ENCODE measurements at regions not wholly inside any gene's neighbourhood (a gene's known extent, or its start where the extent isn't known, plus 50 kb on each side); places are given as distances from the start of the nearest gene placed in this dataset.
A peak's percentile ranks its signal among the peaks of the same experiment; 100 is the strongest.

DNA sequence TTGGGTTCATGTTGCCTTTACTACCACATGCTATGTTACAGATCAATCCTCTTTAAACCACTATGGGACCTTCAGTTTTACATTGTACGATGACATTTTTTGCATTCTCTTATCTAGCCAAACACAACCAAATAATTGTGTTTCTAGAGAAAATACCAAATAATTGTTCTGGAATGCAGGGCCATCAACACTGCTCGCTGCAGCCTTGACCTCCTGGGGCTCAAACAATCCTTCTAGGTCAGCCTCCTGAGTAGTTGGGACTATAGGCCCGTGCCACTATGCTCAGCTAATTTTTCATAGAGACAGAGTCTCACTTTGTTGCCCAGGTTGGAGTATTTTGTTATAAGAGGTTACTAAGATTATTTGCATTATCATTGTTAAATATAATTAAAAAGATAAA is 237.5 kb upstream of the PMFBP1 start:
- no peak for DNase-seq (ENCODE audit: low spot score)

DNA sequence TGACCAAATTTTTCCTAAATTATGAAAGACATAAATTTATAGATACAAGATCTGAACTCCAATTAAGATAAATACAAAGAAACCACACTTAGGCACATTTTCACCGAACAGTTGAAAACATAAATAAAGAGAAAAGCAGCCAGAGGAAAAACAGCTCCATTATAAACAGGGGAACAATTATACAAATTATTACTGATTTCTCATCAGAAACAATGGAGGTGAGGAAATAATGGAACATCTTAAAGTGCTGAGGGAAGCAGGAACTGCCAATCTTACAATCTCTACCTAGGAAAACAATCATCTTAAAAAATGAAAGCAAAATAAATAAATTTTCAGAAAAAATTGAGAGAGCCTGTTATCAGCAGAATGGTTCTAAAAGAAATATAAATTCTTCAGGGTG is 234.4 kb upstream of the PMFBP1 start:
- DNase-seq (ENCODE audit: low spot score) = no peak

DNA sequence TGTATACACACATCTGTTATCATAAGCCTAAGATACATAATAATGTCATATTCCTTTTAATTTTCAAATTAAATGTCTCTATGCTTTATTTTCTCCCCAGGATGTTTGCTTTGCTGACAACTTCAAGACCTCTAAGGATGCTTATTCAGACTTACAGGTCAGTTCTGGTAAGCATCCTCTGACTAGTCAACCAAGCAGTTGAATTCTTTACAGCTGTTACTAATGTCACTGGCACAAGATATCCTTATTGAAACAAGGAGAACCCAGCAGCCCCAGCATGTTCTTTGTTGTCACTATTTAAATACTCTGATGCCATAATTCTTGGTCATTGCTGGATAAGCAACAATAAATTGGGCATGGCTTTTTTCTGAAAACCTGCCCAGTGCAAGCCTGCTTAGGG is 232.3 kb upstream of the PMFBP1 start:
- DNase-seq (ENCODE audit: low spot score) = no peak

DNA sequence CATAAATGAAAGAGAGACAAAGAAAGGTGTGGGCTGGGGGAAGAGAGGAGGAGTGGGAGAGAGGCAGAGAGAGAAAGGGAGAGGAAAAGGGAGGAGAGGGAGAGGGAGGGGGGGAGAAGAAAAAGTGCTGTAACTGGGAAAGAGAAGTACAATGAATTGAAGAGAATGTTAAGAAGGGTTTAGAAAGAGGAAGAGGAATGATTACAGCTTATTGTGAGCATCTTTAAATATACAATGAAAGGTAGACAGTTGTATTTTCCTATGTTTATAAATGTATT is 229.1 kb upstream of the PMFBP1 start:
- no peak for DNase-seq (ENCODE audit: low spot score)

DNA sequence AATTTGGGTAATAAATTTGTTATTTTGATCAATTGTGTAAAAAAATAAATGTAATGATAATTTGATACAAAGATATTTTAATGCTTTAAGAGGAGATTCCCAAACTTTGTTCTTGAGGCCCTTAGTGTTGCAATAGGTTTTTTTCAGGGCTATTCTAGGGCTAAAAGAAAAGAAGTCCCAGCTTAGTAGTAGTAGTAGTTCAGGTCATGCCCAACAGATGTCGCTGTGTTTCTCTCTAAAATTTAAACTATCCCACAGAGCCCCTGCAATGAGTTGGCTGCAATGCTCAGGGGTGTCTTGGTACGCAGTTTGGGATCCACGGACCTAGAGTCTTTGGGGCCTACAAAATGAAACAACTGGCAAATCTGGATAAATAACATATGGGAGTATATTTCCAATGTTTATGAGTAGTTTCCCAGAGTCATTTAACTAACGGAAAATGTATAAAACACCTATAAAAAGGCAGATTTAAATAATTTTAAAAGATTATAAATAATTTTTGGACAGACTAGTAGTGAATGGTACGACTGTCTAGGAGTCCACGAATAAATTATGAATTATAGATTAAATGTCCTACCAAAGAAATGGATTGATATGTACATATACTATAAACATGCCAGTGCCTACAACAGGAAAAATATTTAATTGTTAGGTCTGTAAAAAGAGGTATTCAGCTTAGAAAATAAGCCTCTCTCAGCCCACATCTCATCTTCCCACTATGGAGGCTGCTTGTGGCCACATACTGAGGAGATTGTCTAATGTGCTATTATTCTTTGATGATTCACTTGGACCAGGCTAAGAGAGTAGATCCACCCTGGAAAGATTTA is 228.5 kb upstream of the PMFBP1 start:
- DNase-seq (ENCODE audit: low spot score) = peak; percentile 69

DNA sequence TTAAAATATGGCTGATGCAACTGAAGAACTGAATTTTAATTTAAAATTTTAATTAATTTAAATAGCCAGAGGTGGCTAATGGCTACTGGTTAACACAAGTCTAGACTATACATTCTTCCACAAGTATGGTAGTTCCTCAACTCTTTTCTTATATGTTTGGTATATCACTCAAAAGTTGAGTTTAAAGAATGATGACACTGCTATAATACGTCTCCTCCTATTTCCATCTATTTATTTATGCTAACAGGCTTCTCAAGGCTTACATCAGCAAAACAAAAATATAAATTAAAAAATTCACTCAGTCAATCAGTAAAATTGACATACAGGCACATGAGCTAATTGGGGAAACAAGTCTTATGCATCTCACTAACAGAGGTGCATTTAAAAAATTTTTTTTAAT is 227.9 kb upstream of the PMFBP1 start:
- no peak for DNase-seq (ENCODE audit: low spot score)

DNA sequence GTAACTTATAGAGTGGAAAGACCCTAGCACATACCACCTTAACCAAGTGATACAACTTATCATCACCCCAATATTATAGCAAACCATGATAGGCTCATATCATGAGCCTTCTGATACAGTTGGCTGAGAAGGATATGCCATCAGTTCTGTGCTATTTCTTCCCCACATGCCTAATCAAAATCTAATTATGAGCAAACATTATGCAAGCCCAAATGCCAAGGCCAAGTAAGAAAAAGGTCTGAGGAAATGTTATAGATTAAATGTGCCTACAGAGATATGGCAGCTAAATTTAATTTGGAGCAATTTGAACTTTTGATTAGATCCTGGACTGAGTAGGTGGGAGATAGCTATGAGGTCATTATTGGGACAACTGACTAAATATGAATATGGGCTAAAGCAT is 225.9 kb upstream of the PMFBP1 start:
- no peak for DNase-seq (ENCODE audit: low spot score)

DNA sequence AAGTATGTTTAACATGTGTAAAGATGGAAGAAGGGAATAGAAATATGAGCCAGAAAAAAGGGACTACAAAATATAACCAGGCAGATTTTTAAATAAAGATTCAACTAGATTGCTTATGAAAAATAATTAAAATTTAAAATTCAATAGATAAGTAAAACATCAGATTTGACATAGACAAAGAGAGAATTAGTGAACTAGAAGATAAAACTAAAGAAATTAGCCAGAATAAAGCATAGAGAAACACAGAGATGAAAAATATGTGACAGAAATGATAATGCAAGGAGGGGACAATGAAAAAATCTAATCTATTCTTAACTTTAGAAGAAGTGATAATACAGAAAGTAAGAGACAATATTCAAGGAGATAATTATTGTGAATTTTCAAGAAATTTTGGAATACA is 222.6 kb upstream of the PMFBP1 start:
- DNase-seq (ENCODE audit: low spot score) = no peak

DNA sequence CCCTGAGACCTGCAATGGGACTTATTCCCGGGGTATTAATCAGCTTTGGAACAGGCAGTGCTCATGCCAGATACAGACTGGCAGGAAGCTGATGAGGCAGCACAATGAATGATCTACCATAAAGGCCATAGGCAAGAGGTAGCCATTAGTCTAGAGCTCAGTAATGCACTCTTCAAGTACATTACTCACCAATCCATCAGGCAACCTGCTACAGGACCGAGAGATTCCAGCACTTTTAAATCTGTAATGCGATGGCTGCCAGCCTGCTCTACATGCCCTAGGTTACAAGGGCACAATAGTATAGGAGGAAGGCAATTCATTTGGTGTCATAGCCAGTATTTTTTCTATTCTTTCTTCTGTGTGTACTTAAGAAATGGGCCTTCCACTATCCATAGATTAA is 217.8 kb upstream of the PMFBP1 start:
- DNase-seq (ENCODE audit: low spot score) = no peak

DNA sequence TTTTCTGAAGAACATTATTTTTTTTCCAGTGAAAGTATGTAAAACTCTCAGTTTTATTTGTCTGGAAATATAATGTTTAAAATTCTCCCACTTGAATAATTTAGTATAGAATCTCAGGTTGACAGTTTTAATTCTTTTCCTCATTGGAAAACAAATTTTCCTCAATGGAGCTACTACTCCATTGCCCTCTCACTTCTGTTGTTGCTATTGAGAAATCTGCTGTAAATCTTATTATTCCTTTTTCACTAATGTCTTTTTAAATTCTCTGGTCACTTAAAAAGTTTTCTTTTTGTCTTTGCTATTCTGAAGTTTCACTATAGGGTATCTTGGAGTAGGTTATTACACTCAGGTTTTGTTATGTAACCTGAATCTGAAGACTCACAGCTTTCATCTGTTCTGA is 216.1 kb upstream of the PMFBP1 start:
- no peak for DNase-seq (ENCODE audit: low spot score)

DNA sequence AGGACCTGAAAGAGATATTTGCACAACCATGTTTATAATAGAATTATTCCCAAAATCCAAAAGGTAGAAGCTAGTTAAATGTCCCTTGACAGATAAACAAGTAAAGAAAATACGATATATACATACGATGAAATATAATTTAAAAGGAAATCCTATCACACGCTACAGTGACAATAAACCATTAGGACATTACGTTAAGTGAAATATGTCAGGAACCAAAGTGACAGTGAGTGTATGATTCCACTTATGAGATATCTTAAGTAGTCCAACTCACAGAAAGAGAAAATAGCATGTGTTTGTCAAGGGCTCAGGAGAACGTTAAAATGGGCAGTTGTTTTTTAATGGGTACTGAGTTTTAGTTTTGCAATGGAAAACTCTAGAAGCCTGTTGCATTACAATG is 212.7 kb upstream of the PMFBP1 start:
- DNase-seq (ENCODE audit: low spot score) = no peak

DNA sequence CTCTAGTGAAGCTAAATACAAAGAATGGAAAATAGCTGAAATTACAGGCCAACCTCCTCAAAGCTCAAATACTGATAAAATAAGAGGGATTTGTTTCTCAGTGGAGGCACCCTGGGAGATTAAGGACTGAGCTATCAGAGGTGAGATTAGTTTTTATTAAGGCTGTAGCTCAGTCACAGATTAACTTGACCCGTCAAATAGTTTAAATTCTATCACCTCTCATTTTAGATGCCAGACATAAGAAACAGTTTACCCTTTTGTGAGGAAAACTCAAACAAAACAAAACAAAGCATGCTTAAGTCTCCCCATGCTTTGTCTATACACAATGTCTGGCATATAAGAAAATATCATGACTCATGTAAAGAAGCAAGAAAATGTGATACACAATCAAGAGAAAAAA is 208.3 kb upstream of the PMFBP1 start:
- no peak for DNase-seq (ENCODE audit: low spot score)

DNA sequence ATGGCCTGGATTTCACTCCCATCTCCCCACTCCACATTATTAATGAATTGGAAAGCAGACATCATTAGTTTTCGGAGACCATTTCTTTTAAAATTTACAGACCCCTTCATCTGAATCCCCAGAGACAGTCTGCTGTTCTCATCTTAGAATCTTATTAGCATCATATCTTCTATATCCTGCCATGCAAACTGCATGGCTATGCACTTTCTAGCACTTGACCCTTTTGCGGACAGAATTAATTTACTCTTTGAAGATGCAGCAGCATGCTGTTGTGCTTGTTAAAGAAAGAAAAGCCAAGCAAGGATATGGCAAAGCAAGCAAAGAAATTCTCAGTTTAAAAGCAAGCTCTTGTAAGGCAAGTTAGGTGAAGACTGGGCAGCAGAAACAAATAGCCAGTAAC is 201.2 kb upstream of the PMFBP1 start:
- DNase-seq (ENCODE audit: low spot score) = peak; percentile 18

DNA sequence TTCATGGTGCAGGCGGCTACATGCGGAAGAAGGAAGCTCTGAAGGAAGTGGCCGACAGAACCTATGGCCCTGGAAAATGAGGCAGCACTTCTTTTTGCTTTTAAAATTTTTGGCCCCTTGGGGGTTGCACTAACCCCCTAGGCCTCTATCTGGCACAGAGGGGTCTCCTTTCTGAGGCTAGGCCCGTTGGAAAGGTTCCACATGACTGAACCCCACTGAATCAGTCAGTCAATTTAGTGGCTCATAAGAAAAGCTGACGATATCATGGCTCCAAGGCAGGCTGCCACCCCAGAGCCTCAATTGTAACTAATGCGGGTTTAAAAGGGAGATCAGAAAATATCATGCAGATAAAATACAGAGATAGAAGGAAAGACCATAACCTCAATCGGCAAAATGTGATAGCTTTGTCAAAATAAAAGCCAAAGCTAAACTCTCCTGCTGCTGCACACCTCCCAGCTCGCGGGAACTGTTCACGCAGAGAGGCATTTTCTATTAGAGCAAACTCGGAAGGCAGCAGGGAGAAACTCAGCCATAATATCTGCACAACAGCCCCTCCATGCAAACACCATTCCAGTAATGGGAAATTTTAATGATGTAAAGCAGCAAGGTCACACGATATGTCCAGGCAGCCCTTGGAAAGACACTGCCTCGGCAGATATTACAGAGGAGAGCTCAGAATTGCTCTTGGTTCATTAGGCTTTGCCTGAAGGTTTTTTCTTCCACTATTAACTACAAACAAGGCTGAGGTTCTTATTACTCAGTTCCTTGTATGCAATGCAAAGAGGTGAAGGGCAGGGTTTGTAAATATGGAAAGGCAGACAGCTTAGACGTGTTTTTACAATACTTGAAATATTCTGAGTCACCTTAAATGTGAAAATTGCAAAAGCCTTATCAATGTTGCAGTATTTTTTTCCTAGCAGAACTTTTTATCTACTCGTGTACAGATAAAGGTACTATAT is 200.4 kb upstream of the PMFBP1 start:
- peak; percentile 60 for DNase-seq (ENCODE audit: low spot score)

DNA sequence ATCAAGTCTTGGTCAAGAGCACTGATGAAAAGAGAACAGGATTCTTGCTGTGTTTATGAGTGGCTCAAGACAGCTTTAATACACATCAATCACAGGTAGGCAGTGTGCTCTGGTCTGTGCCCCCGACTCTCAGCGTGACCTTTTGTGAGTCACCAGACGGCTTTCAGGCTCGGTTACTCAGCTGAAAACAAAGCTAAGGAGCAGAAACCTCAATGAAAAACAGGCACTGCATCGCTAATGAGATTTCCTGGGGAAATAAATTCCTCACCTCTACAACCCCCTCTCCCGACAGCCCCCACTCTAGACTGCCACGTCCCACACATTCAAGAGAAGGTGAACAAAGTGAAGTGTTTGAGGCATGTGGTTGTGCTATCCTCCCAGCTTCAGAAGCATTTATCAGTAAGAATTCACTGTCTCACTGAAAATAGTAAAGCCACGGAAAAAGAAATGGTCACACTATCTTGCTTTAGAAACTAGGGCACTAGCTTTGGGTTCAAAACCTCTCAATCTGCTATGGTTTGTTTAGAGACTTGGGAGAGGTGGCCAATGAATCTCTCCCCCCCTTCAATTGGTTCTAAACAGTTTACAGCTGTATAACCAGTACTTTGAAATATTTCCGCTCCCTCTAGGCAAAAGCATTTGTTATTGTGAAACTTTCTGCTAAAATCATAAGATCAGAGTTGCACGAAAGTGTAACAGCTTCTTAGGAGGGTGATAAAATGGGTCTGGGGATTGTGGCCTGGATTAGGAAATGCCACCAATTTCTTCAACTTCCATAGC is 199.5 kb upstream of the PMFBP1 start:
- DNase-seq (ENCODE audit: low spot score) = peak; percentile 77

DNA sequence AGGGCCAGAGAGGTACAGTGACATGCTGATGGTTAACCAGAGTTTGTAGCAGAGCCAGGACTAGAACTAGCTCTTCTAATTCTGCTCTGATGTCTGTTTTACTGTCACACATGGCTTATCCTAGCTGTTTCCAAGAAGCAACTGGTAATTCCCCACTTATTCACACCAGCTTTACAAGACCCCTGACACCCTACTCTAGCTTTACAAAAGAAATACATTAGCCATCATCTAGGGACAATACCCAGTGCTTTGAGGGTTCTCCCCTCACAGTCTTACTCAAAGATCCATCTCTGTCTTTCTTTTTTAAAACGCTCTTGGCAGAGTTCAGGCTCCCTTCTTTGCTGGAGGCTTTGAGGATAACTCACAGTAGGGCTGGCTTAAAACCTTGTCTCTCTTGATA is 197.3 kb upstream of the PMFBP1 start:
- DNase-seq (ENCODE audit: low spot score) = peak; percentile 30

DNA sequence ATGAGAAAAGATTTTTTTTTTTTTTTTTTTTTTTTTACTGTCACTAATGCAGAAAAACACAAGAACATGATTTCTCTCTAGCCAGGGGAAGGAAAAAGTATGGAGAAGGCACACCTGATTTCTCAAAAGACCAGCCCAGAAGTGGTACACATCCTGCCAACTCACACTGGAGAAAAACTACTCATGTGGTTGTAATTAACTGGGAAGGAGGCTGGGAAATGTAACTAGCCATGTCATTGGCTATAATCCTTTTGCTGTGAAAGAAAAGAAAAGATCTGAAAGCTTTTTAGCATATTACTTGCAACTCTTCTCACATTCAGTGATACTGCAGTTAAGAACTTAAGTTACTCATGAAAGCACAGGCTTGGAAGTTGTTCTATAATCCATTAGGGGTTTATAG is 195.9 kb upstream of the PMFBP1 start:
- DNase-seq (ENCODE audit: low spot score) = no peak

DNA sequence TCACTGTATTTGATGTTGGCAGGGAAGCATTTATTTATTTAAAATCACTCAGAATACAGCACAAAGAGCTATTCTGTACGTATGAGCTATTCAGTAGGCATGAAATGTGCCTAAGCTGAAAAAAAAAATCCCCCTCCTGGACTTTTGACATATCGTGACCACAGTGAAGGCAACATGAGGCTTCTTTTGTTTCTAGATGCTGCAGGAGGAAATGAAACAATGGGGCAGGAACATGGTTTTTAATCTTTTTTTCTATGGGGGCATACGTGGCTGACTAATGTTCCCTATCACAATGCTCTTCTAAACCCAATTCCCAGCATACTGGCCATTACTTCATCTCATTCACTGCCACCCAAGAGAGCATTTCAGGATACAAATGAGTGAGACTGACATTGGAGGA is 191.0 kb upstream of the PMFBP1 start:
- DNase-seq (ENCODE audit: low spot score) = no peak

DNA sequence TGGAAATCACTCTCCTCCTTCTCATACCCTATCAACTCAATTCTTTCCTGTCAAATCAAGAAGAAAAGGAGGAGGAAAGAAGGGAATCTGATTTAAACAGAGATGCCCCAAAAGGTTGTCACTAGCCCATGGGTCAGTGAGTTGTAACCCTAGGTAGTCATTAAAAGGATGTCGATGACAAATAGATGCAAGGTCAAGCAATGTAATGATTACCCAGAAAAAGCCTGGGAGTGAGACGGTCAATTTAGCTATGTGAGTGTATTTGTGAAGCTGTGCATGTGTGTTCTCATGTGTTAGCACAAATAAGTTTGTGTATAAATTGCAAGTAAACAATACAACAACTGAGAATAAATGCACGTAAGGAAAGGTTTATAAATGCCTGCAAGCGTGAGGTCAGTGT is 190.5 kb upstream of the PMFBP1 start:
- DNase-seq (ENCODE audit: low spot score) = no peak

DNA sequence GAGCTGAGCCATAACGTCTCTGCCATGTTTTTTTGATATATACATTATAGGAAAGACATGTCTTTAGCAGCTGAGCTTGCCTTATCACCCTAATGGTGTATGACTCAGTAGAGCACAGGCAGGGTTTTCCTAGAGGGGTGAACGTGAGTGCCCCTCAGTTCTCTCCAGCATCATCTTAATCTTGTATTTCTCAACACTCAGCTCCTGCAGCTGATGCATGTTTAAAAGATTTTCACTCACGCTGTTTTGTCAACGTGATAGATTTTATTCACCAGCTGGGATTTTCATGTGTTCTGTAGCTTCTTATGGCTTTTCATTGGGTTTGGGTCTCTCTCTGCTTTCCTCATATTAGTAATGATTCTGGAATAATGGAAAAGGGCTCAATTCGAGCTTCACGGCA is 186.0 kb upstream of the PMFBP1 start:
- DNase-seq (ENCODE audit: low spot score) = no peak

DNA sequence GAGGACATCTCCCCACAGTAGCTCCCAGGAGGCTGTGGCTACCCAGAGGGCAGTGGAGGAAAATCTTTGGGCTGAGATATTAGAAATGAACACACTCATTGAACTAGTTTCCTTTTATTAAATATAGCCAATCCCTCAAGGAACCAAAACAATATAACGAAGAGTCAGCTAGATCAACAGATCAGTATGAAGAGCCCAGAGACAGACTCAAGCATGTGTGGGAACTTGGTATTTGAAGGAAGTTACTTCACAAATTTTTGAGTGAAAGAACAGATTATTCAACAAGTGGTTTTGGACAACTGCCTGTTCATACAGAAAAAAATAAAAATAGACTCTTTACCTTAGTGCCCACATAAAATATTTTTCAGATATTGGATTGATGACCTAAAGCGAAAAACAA is 183.6 kb upstream of the PMFBP1 start:
- DNase-seq (ENCODE audit: low spot score) = no peak

DNA sequence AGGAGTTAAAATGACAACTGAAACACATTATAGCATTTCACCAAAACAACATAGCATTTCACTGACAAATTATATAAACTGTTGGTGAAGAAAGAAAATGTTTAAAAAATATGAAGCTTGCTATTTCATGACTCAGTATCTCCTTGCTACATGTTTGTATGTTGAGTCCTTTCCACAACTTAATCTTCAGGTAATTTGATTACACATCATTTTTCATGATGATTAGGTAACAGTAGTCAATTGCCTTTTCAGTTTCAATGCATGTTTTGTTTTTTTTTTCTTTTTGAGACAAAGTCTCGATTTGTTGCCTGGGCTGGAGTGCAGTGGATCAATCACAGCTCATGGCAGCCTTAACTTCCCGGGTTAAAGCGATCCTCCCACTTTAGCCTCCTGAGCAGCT is 177.8 kb upstream of the PMFBP1 start:
- DNase-seq (ENCODE audit: low spot score) = no peak
